ENCODE measurements at regions not wholly inside any gene's neighbourhood (a gene's known extent, or its start where the extent isn't known, plus 50 kb on each side); places are given as distances from the start of the nearest gene placed in this dataset.

DNA sequence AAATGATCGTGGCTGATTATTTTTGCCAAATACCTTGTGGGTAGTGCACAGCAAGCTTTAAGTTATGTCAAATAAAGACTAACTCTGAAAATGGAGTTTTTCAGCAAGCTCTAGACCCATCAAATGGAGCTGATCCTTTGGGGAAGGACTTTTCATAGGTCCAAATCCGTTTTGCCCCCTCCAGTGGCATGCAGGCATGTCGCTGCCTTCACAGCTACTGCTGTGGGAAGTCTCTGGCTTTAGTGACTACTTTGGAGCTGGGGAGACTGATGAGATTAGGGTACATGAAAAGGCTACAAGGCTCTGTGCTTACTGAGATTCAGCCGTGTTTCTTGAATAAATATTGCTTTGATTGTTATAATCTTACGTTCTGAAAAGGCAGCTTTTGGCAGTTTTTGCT is 106.6 kb upstream of the HS3ST1 start:
- TF ChIP-seq, protein P1, sequence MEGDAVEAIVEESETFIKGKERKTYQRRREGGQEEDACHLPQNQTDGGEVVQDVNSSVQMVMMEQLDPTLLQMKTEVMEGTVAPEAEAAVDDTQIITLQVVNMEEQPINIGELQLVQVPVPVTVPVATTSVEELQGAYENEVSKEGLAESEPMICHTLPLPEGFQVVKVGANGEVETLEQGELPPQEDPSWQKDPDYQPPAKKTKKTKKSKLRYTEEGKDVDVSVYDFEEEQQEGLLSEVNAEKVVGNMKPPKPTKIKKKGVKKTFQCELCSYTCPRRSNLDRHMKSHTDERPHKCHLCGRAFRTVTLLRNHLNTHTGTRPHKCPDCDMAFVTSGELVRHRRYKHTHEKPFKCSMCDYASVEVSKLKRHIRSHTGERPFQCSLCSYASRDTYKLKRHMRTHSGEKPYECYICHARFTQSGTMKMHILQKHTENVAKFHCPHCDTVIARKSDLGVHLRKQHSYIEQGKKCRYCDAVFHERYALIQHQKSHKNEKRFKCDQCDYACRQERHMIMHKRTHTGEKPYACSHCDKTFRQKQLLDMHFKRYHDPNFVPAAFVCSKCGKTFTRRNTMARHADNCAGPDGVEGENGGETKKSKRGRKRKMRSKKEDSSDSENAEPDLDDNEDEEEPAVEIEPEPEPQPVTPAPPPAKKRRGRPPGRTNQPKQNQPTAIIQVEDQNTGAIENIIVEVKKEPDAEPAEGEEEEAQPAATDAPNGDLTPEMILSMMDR (IDR thresholded peaks at IDR 0.05; ENCODE audit: insufficient read depth, missing control alignments) = no peak
- FAIRE-seq = no peak
- DNase-seq (ENCODE audit: insufficient read length, low spot score) = no peak

DNA sequence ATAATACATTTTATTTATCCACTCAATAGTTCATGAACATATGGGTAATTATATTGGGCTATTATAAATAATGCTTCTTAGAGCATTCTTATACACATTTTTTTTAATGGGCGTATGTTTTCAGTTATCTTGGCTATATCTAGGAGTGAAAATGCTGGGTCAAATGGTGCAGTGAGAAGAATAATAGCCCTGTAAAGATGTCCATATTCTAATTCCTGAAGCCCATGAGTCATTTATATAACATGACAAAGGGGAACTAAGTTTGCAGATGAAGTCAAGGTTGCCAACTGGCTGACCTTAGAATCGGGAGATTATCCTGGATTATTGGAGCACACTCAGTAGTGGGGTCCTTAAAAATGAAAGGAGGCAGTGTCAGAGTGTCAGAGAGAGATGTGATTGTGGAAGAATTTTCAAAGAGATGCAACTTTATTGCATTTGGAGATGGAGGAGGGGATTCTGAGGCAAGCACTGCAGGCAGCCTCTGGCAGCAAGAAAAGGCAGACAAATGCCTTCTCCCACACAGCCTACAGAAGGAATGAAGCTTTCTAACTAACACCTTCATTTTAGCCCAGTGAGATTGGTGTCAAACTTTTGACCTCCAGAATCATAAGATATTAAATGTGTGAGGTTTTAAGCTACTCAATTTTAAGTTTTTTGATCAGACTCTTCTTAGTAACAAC is 106.1 kb upstream of the HS3ST1 start:
- no peak for DNase-seq (ENCODE audit: insufficient read length, low spot score)
- FAIRE-seq = no peak
- TF ChIP-seq, protein P1 (IDR thresholded peaks at IDR 0.05; ENCODE audit: insufficient read depth, missing control alignments) = no peak

DNA sequence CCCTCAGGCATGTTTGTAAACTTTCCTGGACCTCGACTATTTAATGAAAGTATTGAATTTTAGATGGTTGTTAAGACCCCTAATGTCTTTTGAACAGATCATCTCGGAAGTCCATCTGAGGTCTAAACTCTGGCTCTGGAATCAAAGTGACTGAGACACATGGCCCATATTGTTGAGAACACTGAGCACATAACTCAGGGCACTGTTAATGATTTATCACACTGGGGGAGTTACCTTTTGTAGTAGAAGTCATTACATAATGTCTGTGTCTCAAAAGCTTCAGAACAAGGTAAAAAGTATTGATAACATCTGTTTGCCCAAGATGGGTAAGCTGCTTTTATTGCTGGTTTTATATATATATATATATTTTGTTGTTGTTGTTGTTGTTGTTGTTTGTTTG is 103.4 kb upstream of the HS3ST1 start:
- no peak for DNase-seq (ENCODE audit: insufficient read length, low spot score)
- TF ChIP-seq, protein P1 (IDR thresholded peaks at IDR 0.05; ENCODE audit: insufficient read depth, missing control alignments) = no peak
- FAIRE-seq = no peak

DNA sequence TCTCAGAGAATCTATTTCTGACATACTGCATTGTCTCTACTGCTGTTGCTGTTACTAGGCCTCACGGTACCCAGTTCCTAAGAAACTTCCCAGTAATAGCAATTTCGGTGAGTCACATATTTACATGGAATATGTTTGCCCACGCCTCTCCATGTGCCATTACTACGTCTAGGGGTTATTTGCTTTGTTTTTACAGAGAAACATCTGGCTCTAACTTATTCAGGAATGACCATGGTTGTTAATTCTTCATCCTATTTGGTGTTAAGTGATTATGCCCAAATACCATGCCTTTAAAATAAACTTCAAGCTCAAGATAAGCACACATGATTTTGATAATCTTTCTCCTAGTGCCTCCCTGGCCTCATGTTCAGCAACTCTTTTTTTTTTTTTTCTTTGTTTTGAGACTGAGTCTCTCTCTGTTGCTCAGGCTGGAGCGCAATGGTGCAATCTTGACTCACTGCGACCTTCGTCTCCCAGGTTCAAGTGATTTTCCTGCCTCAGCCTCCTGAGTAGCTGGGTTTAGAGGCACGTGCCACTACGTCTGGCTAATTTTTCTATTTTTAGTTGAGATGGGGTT is 101.0 kb upstream of the HS3ST1 start:
- FAIRE-seq (no peak), DNase-seq (ENCODE audit: insufficient read length, low spot score) (no peak)
- TF ChIP-seq, protein P1 (IDR thresholded peaks at IDR 0.05; ENCODE audit: insufficient read depth, missing control alignments) = no peak

DNA sequence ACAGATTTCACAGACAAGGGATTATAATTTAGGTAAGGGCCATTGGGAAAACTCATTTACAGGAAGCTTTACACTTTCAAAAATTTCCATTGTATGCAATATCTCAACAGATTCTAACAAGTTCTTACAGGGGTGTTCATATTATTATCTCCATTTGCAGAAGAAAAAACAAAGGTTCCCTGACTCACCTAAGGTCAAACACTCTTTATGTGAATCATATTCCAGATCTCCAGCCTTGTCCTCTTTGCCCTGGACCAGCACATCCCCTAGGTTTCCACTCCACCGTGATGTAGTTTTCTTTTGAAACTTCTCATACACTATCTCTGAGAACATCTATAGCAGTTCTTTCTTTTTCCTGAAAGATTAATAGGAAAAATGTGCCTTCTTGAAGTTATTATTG is 96.4 kb upstream of the HS3ST1 start:
- DNase-seq (ENCODE audit: insufficient read length, low spot score) = no peak
- FAIRE-seq = no peak
- TF ChIP-seq, protein P1 (IDR thresholded peaks at IDR 0.05; ENCODE audit: insufficient read depth, missing control alignments) = no peak

DNA sequence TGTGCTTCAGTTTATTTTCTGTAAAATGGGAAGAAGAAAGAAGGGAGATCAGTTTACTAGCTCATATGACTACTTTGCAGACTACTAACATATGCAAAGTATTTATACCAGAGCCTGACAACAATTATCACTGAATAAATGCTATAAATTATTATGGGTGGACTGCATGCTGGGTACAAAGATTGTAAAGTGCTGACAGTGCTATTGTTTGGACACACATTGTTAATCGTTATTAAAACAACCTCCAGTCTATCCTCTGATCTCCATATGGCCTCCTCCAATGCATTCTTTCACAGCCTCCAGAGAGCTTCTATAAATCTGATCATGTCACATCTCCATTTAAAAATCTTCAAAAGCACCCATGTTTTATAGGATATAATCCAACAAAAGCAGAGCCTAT is 90.1 kb upstream of the HS3ST1 start:
- TF ChIP-seq, protein P1 (IDR thresholded peaks at IDR 0.05; ENCODE audit: insufficient read depth, missing control alignments) = no peak
- FAIRE-seq = no peak
- no peak for DNase-seq (ENCODE audit: insufficient read length, low spot score)

DNA sequence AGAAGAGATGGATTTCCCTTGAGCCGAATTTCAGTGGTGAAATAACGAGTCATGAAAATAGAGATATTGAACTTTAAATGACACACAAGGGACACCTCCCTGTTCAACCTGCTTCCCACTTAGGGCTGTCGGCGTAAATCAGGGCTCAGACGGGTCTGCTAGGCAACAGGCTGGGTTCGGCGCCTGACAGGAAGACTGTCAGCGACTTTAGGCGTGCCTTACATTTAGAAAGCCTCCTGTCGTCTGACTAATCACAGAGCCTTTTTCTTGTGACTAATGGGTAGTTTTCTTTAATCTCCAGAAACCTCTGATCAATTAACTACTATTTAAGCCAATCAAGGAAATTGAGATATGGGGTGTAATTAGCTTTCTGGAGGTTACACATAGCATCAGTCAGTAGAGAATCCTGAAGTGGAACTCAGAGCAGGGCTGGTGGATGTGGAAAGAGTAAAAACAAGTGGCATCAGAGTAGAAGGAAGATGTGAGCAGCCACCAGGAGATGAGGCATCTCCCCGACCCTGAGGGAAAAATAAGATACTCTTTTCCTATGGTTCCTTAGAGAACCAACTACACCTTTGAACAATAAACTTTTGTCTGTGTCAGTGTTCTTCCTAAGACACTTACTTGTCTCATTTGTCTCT is 86.2 kb upstream of the HS3ST1 start:
- FAIRE-seq (no peak), DNase-seq (ENCODE audit: insufficient read length, low spot score) (no peak)
- TF ChIP-seq, protein P1 (IDR thresholded peaks at IDR 0.05; ENCODE audit: insufficient read depth, missing control alignments) = no peak

Measured in D721Med (cell line).